NCI-H1105 (cell line): ENCODE measurements at regions not wholly inside any gene's neighbourhood (a gene's known extent, or its start where the extent isn't known, plus 50 kb on each side); places are given as distances from the start of the nearest gene placed in this dataset.
"Not testable (repeated sequence)": the region's sequence is repeated elsewhere in the genome, so short reads cannot be mapped to it uniquely, and the experiment has no call there.

Experiments
- DNase-seq: peaks from one replicate; lab custom pipeline; 2025; lab: John Stamatoyannopoulos, UW

DNA sequence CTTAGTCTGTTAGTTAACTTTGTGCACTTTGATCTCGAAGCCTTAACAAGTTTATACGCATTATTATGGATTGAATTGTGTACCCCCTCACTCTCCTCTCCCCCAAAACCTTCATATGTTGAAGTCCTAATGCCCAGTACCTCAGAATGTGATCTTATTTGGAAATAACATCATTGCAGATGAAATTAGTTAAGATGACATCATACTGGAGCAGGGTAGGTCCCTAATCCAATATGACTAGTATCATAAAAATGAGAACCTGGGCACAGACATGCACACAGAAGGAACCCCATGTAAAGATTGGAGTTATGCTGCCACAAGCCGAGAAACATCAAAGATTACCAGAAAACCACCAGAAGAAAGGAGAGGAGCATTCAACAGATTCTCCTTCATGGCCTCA, 85.8 kb upstream of the TSC22D1 start:
- DNase-seq = no peak

DNA sequence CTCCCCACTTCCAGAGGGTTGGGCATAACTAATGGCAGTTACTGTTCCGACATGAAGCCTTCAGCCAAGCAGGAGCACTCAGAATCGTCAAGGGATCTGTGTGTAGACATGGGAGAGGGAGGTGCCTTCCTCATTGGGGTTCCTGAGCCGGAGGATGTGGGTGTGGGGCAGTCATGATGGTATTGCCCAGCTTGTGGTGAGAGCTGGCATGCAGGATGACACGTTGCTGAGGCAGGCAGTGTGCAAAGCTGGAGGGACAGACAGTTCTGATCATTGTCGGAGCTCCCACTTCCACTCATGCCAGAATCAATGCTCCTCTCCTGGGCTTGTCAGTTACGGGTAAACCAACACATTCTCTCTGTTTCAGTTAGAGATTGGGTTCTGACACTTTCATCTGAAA, 83.9 kb upstream of the TSC22D1 start:
- no peak for DNase-seq

DNA sequence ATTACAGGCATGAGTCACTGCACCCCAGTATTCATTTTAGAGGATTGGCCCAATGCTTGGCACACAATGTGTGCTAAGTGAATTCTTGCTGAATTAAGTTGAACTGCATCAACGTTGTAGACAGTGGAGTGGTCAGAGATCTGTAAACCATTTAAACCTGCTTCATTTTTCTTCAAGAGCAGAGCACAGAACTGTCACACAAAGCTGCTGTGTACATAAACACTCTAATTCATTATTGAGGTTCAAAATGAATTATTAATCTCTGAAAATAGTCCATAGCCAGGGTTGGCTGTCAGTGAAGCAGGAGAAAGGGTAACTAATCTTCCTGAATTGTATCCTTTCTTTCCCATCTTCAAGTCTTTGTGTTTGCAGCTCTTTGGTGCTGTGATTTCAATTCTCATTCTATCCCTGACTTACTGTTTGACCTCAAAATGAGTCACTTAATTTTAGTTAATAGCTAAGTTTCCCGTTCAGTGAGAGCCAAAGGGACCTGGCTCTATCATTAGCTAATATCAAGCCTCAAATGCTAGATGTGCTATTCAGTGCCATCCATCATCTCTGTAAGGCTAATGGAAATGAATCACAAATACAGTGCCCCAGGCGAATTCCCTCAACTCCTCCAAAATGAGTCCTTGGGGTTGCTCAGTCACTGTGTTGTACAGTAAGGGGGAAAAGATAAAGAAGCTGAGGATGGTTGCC, 77.0 kb upstream of the TSC22D1 start:
- DNase-seq = no peak

DNA sequence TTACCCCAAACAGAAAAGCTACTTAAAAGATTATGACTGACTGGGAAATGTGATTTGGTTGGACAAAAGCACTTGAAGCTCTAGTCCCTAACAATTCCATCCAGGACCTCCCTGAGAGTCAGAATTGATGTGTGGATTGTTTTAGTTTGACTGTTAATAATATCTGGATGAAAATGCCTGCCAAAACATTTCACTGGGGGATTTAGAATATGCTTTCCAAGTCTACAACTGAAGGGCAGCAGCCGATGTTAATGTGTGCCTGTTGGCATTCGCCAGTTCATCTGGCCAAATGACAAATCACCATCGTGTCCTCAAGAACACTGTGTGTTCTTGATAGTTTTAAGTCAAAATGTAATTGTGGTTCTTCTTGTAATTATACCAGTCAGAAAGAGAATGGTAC, 76.0 kb upstream of the TSC22D1 start:
- DNase-seq = no peak

DNA sequence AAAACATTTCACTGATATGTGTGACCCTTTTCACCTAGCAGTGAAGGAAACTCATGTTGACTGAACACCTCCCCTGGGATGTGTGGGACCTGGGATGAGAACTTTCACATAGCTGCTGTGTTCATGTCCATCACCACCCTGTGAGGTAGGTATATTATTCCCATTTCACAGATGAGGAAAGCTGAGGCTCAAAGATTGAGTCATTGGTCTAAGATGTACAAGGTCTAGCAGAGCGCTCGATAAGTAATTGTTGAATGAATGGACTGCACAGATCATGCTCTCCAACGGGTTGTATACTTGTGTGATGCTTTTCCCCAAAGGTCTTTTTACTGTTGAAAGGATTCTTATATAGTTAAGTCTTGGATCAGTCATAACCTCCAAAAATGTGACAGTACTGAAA, 75.6 kb upstream of the TSC22D1 start:
- DNase-seq = no peak

DNA sequence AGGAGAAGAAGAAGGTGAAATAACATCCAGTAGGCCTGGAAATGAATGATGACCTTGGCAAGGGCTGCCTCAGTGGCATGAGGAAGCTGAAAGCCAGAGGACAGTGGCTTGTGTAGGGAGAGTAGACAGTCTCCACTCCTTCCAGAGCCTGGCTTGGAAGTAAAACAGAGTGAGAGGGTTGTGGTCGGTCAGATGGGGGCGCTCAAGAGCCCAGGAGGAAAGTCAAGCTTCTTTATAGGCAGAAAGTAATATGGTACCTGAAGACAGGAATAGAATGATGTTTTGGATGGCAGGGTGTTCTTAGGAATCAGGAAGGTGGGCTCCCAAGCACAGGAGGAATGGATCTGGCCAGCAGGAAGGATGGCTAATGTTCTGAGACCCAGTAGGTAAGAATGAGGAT, 75.1 kb upstream of the TSC22D1 start:
- no peak for DNase-seq

DNA sequence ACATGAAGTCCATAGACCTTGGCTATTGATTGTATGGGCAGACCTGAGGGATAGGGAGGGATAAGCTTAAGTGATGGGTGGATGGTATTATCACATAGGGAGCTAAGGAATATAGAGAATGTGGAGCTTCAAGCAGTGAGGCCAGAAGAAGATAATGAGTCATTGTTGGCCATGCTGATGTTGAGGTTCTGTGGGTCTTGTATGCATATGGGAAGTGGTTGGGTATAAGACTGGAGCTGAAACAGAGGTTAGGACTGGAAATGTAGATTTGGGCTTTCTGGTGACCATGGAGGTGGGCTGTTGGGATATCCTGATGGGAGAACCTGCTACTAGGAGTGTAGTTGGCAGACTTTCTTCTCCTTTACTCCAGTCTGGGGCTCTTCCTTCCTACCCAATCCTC, 73.7 kb upstream of the TSC22D1 start:
- DNase-seq = no peak

DNA sequence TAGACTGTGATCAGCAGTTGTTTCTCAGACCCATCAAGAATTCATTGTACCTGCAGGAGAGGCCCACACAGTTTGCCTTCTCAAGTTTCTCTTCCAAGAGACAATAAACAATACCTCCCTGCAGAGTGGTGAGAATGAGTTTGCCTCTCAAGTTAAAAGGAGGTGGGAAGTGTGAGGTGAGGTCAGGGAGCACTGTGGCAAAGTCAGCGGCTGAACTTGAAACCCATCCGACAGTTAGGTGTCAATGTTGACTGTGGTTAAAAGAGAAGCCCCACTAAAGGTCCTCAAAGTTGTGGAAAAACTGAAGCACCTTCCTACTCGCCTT, 72.9 kb upstream of the TSC22D1 start:
- no peak for DNase-seq

DNA sequence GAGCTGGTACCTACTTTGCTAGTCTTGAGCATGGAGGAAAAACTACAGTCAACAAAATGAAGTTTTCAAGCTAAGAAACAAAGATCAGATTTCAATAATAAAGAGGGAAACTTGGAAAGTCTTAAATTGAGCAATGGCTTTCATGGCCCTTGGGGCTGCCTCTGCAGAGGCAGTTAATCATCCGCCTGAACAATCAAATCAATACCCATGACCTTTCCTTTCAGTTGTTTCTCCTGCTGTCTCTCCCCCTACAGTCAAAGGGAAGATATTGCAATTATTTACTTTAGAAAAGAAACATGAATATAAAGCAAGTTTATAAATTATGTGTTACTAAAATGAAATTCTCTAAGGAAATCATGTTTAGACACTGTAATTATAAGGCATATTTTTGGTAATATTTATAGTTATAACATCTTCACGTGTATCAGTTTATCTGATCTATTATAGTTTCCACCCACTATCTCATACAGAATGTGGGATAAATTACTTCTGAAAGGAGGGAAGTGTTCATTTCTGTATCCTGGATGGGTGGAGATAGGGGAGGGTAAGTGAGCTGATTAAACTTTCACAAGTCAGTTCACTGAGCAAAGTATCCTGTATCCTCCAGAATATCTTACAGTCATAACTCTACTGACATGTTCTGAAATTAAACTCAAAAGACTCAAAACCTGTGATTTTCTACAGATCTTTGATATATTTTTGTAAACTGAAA, 72.4 kb upstream of the TSC22D1 start:
- no peak for DNase-seq

DNA sequence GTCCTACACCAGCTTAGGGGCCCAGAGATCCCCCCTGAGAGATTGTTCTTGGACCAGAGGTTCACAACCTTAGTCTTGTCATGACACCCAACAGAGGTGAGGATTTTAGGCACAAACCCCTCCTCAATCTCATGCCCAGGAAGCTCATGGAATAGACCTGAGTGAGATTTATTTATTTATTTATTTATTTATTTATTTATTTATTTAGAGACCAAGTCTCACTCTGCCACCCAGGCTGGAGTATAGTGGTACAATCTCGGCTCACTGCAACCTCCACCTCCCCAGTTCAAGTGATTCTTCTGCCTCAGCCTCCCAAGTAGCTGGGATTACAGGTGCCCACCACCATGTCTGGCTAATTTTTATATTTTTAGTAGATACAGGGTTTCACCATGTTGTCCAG, 71.4 kb upstream of the TSC22D1 start:
- not testable (repeated sequence) for DNase-seq

DNA sequence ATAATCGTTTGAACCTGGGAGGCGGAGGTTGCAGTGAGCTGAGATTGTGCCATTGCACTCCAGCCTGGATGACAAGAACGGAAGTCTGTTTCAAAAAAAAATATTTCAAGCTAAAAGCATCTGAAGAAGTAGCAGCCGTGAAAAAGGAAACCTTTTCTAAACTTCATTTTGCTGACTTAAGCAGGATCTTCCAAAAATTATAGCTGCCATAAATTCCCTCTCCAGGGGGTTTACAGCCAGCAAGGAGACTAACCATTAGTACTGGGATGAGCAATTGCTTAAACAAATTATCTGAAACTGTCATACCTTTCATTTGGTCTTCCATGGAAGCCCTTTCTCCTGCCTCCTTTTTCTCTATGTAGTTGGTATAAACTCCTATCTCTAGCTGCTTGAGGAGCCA, 69.9 kb upstream of the TSC22D1 start:
- DNase-seq = no peak

DNA sequence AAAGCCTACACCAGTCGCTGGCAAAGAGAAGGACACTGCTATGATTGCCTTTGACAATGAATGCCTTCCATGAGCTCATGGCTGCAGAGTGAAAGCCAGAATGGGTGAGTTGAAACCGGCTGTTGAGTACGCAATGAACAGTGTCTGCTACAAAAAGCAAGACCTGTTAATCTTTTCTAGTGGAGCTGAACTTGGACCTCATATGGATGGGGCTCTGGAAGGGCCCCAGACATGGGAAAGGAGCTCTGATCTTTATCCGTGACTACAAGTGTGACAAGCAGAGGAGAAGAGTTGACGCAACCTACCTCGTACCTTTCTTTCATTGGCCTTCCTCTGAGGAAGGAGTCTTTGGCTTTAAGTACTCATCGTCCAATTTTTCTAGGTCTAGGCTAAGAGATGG, 67.1 kb upstream of the TSC22D1 start:
- DNase-seq = no peak

DNA sequence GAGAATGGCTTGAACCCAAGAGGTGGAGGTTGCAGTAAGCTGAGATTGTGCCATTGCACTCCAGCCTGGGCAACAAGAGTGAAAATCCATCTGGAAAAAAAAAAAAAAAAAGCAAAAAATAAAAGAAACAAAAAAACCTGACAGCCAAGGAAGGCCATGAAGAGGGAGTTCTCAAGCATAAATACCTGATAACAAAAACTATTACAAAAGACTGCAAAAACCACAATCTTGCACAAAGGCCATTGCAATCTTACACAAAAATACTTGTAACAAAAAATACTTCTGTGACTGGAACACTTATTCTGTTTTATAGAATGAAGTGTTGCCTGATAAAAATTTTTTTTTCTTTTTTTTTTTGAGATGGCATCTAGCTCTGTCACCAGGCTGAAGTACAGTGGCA, 61.5 kb upstream of the TSC22D1 start:
- DNase-seq = no peak

DNA sequence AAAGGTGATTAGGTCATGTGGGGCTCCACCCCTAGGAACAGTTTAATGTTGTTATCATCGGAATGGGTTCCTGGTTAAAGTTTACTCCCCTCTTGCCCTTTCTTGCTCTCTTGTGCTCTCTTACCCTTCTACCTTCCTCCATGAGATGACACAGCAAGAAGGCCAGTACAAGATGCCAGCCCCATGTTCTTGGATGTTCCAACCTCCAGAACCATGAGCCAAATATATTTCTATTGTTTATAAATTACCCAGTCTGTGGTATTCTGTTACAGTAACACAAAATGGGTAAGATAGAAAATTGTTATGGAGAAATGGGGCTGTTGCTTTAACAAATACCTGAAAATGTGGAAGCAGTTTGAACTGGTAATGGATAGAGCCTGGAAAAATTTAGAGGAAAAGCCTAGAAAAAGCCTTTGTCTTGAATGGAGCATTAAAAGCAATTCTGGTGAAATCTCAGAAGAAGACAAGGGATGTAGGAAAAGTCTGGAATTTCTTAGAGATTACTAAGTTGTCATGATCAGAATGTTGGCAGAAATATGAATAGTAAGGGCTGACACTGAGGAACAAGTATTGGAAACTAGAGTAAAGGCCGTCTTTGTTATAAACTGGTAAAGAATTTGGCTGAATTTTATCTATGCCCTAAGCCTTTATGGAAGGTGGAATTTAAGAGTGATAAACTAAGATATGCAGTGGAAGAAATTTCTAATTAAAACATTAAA, 53.5 kb upstream of the TSC22D1 start:
- no peak for DNase-seq

DNA sequence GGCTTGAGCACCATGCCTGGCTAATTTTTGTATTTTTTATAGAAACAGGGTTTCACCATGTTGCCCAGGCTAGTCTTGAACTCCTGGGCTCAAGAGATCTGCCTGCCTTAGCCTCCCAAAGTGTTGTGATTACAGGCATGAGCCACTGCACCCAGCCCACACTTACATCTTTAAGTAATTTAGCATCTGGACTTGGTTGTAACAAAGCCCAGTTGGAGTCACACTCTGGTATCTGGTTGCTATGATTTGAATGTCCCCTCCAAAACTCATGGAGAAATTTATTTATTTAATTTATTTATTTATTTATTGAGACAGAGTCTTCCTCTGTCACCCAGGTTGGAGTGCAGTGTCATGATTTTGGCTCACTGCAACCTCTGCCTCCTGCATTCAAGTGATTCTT, 52.7 kb upstream of the TSC22D1 start:
- DNase-seq = not testable (repeated sequence)

DNA sequence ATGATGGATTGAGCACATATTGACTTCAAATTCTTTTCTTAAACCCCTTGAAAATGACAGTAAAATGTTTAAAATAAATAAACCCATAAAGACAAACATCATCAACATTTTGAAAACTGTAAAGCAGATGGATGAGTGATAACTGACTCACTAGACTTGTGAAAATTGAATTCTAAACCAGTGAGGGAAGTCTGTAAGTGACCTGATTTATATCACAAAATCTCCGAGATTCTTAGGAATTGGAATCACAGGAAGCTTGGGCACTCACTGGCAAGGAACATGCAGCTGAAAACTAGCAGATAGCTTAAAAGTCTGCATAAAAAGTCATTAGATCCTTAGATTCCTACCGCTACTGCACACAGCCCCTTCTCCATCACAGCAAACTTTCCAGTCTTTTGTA, 51.3 kb upstream of the TSC22D1 start:
- DNase-seq = no peak

DNA sequence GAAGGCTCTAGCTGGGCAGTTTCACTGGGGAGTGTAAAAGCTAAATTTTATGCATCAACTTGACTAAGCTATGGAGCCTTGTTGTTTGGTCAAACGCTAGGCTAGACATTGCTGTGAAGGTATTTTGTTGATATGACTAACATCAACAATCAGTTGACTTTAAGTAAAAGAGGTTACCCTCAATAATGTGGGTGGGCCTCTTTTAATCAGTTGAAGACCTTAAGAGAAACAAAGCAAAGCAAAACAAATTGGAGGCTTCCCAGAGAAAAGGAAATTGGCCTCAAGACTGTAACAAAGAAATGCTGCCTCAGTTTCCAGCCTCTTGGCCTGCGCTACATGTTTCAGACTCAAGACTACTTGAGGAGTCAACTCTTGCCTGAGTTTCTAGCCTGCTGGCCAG, 50.0 kb upstream of the TSC22D1 start:
- no peak for DNase-seq
